Endothelial cell (in vitro differentiated cells): ENCODE measurements at regions not wholly inside any gene's neighbourhood (a gene's known extent, or its start where the extent isn't known, plus 50 kb on each side); places are given as distances from the start of the nearest gene placed in this dataset.

Experiments
- DNase-seq: peaks from one replicate; pipeline ENCODE4 v3.0.0; 2021; ENCODE audit warnings: low spot score
- H3K27ac Mint-ChIP-seq: one replicate; pipeline ENCODE4 v1.8.0; 2021; ENCODE audit warnings: mixed read lengths, inconsistent platforms; ENCODE audit not compliant: unreplicated experiment
- H3K27me3 Mint-ChIP-seq: one replicate; pipeline ENCODE4 v1.8.0; 2021; ENCODE audit warnings: mild to moderate bottlenecking, moderate library complexity, mixed read lengths, inconsistent platforms; ENCODE audit not compliant: unreplicated experiment
- H3K36me3 Mint-ChIP-seq: one replicate; pipeline ENCODE4 v1.8.0; 2021; ENCODE audit warnings: mild to moderate bottlenecking, low read depth, mixed read lengths, inconsistent platforms; ENCODE audit not compliant: unreplicated experiment
- H3K4me1 Mint-ChIP-seq: one replicate; pipeline ENCODE4 v1.8.0; 2021; ENCODE audit warnings: mild to moderate bottlenecking, mixed read lengths, inconsistent platforms; ENCODE audit not compliant: unreplicated experiment
- H3K4me3 Mint-ChIP-seq: one replicate; pipeline ENCODE4 v1.8.0; 2021; ENCODE audit warnings: mild to moderate bottlenecking, mixed read lengths, inconsistent platforms; ENCODE audit not compliant: unreplicated experiment
- H3K9me3 Mint-ChIP-seq: one replicate; pipeline ENCODE4 v1.8.0; 2021; ENCODE audit warnings: mixed read lengths, inconsistent platforms; ENCODE audit not compliant: unreplicated experiment
- CTCF ChIP-seq: fragments of 200-600 bp; sonication (generic); IDR thresholded peaks from one replicate; pipeline ENCODE4 v1.5.0; 2021; ENCODE audit warnings: antibody characterized with exemption; ENCODE audit not compliant: unreplicated experiment

GRCh38 chr10:130869179-130869841 is 442.2 kb downstream of the TCERG1L start:
- Mint-ChIP-seq H3K9me3 (peaks cover 22% of the 10 kb centered on the region), H3K27ac (no peak overlapping the region), H3K4me1 (no peaks in the 10 kb centered on the region), H3K36me3 (peaks cover 3% of the 10 kb centered on the region), H3K4me3 (no peak overlapping the region), H3K27me3 (peaks cover 5% of the 10 kb centered on the region)
- DNase-seq: no peak
- no peak for TF ChIP-seq CTCF

GRCh38 chr10:130871406-130871805 is 440.1 kb downstream of the TCERG1L start:
- no peak overlapping the region for H3K27ac Mint-ChIP-seq
- DNase-seq: no peak
- no peak overlapping the region for H3K4me3 Mint-ChIP-seq
- peaks cover 11% of the 10 kb centered on the region for H3K36me3 Mint-ChIP-seq
- TF ChIP-seq CTCF: no peak
- peaks cover 2% of the 10 kb centered on the region for H3K27me3 Mint-ChIP-seq
- peaks cover 29% of the 10 kb centered on the region for H3K9me3 Mint-ChIP-seq
- no peaks in the 10 kb centered on the region for H3K4me1 Mint-ChIP-seq

GRCh38 chr10:130873636-130874035 is 437.9 kb downstream of the TCERG1L start:
- H3K36me3 Mint-ChIP-seq: peaks cover 15% of the 10 kb centered on the region
- no peak for TF ChIP-seq CTCF
- peaks cover 4% of the 10 kb centered on the region for H3K27me3 Mint-ChIP-seq
- H3K9me3 Mint-ChIP-seq: peaks cover 39% of the 10 kb centered on the region
- no peak overlapping the region for H3K27ac Mint-ChIP-seq
- no peak for DNase-seq
- H3K4me1 Mint-ChIP-seq: no peaks in the 10 kb centered on the region
- H3K4me3 Mint-ChIP-seq: no peak overlapping the region

- Mint-ChIP-seq H3K4me3 (no peak overlapping the region), H3K36me3 (peaks cover 15% of the 10 kb centered on the region), H3K9me3 (peaks cover 42% of the 10 kb centered on the region), H3K4me1 (no peaks in the 10 kb centered on the region), H3K27me3 (peaks cover 4% of the 10 kb centered on the region), H3K27ac (no peak overlapping the region)
- TF ChIP-seq CTCF: no peak
- DNase-seq: no peak
These were observed 436.4 kb downstream of the TCERG1L start for GRCh38 chr10:130875116-130875515.

GRCh38 chr10:130875897-130876472 is 435.5 kb downstream of the TCERG1L start:
- Mint-ChIP-seq H3K27ac (no peak overlapping the region), H3K9me3 (peaks cover 39% of the 10 kb centered on the region), H3K4me3 (no peak overlapping the region), H3K4me1 (no peaks in the 10 kb centered on the region), H3K27me3 (peaks cover 4% of the 10 kb centered on the region), H3K36me3 (peaks cover 12% of the 10 kb centered on the region)
- no peak for TF ChIP-seq CTCF
- no peak for DNase-seq
